Lower leg skin (tissue), 3 donors: ENCODE measurements at regions not wholly inside any gene's neighbourhood (a gene's known extent, or its start where the extent isn't known, plus 50 kb on each side); places are given as distances from the start of the nearest gene placed in this dataset.

Source experiments
- POLR2A ChIP-seq, 2 donors: fragments of 450-650 bp; IDR thresholded peaks; one replicate each; pipeline ENCODE4 v1.6.1; 2016 to 2017; ENCODE audit warnings: antibody characterized with exemption in 2 of 2, mild to moderate bottlenecking in 1 of 2, moderate library complexity in 1 of 2
- TF ChIP-seq, protein P1 (sequence below), 3 donors: fragments of 450-650 bp; IDR thresholded peaks; one replicate each; pipeline ENCODE4 v1.5.1; 2016; ENCODE audit warnings: antibody characterized with exemption in 3 of 3, mild to moderate bottlenecking in 3 of 3, moderate library complexity in 2 of 3

DNA sequence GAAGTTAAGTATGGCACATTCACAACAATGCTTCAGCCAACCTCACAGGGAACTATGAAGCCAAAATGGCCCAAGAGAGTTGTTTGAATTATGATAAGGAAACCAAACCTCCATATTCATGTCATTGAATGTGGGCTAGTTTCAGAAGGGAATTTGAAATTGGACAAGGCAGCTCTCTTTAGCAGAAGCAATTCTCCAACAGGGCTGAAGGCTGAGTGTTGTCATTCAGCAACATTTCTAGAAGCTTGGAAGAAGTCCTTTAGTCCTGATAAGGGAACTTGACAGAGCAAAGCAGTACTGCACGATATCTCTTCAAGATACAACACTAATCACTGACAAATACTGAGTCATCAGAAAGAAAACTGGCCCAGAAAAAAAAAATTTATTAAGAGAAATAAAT is 115.4 kb downstream of the SLC25A46 start:
- TF ChIP-seq, protein P1, sequence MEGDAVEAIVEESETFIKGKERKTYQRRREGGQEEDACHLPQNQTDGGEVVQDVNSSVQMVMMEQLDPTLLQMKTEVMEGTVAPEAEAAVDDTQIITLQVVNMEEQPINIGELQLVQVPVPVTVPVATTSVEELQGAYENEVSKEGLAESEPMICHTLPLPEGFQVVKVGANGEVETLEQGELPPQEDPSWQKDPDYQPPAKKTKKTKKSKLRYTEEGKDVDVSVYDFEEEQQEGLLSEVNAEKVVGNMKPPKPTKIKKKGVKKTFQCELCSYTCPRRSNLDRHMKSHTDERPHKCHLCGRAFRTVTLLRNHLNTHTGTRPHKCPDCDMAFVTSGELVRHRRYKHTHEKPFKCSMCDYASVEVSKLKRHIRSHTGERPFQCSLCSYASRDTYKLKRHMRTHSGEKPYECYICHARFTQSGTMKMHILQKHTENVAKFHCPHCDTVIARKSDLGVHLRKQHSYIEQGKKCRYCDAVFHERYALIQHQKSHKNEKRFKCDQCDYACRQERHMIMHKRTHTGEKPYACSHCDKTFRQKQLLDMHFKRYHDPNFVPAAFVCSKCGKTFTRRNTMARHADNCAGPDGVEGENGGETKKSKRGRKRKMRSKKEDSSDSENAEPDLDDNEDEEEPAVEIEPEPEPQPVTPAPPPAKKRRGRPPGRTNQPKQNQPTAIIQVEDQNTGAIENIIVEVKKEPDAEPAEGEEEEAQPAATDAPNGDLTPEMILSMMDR (IDR thresholded peaks at IDR 0.05) = no peak
- no peak for TF ChIP-seq POLR2A (IDR thresholded peaks at IDR 0.05)
